ENCODE measurements at regions not wholly inside any gene's neighbourhood (a gene's known extent, or its start where the extent isn't known, plus 50 kb on each side); places are given as distances from the start of the nearest gene placed in this dataset.

GRCh38 chr9:115373000-115373709, 255.2 kb upstream of the TNC start:
- DNase-seq (ENCODE audit: low read depth, low spot score), result peak; percentile 90
- POLR2A ChIA-PET, result interaction anchor here (0.5 to 1.8 kb wide), 5 partner anchors 39 to 266 kb away, joined by 3 to 4 read pairs (median 3); partner anchors contain the start of gene TNC
- no peak overlapping the region for H3K4me3 ChIP-seq (ENCODE audit: low read depth, low read length)
- CTCF ChIA-PET, result no interaction called here
- no peak for TF ChIP-seq CTCF (IDR thresholded peaks at IDR 0.05; ENCODE audit: insufficient read depth, low read length, missing control alignments)

DNA sequence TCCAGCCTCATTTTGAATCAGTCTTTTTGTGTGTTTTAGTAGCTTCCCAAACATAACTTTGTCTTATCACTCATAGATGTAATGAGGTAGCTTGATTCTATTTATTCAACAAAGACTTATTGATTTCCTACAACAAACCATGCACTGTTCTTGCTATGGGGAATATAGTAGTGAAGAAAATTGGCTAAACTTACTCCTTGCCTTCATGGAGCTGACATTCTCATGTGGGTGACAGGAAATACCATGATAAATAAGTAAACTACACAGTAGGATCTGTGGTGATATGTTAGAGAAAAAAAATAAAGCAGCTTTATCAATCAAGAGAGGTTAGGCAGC, 255.7 kb upstream of the TNC start:
- no peak for DNase-seq (ENCODE audit: low read depth, low spot score)
- no peak for TF ChIP-seq CTCF (IDR thresholded peaks at IDR 0.05; ENCODE audit: insufficient read depth, low read length, missing control alignments)
- CTCF ChIA-PET, result no interaction called here
- H3K4me3 ChIP-seq (ENCODE audit: low read depth, low read length), result no peak overlapping the region
- POLR2A ChIA-PET, result interaction anchor here (0.8 to 1.8 kb wide), 4 partner anchors 38 to 261 kb away, joined by 3 to 4 read pairs (median 3); partner anchors contain the start of gene TNC

GRCh38 chr9:115374724-115375268, 256.8 kb upstream of the TNC start:
- ChIA-PET CTCF (no interaction called here), POLR2A (no interaction called here)
- DNase-seq (ENCODE audit: low read depth, low spot score), result no peak
- no peak overlapping the region for H3K4me3 ChIP-seq (ENCODE audit: low read depth, low read length)
- TF ChIP-seq CTCF (IDR thresholded peaks at IDR 0.05; ENCODE audit: insufficient read depth, low read length, missing control alignments), result no peak

GRCh38 chr9:115378241-115378640, 260.3 kb upstream of the TNC start:
- no peak for DNase-seq (ENCODE audit: low read depth, low spot score)
- no peak for TF ChIP-seq CTCF (IDR thresholded peaks at IDR 0.05; ENCODE audit: insufficient read depth, low read length, missing control alignments)
- POLR2A ChIA-PET, result no interaction called here
- no peak overlapping the region for H3K4me3 ChIP-seq (ENCODE audit: low read depth, low read length)
- CTCF ChIA-PET, result no interaction called here

DNA sequence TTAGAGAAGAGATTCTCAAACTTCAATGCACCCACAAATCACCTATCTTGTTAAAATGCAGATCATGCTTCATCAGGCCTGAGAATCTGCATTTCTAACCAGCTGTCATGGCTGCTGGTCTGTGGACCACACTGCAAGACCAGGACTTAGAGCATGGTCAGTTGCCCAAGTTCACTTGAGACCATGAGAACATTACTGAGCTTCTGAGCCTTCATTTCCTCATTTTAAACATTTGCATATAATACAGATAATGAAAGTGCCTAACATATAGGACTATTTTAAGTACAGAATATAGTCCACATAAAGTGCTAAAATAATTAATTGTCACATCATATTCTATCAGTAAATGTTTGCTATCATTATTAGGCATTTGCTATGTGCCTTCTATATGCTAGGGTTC, 260.8 kb upstream of the TNC start:
- no peak for TF ChIP-seq CTCF (IDR thresholded peaks at IDR 0.05; ENCODE audit: insufficient read depth, low read length, missing control alignments)
- ChIA-PET CTCF (no interaction called here), POLR2A (no interaction called here)
- no peak overlapping the region for H3K4me3 ChIP-seq (ENCODE audit: low read depth, low read length)
- DNase-seq (ENCODE audit: low read depth, low spot score), result no peak

DNA sequence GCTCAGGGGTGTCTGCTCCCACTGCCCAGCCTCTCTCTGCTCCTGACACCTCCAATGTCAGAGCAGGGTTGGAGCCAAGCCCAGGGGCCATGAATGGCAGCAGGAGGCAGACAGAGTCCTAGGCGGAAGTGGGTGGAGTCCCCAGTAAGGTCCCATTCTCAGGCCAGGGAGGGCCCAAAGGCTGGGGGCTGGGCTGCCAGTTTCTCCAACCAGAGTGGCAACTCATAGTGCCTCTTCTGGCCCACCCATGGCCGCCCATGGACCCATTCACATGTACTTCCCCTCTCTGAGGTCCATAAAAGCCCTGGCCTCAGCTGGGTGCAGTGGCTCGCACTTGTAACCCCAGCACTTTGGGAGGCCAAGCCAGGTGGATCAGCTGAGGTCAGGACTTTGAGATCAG, 261.8 kb upstream of the TNC start:
- POLR2A ChIA-PET, result no interaction called here
- no peak for TF ChIP-seq CTCF (IDR thresholded peaks at IDR 0.05; ENCODE audit: insufficient read depth, low read length, missing control alignments)
- CTCF ChIA-PET, result interaction anchor here (1.2 kb wide), 1 partner anchor 12 kb away, joined by 3 read pairs; no protein-coding TSS in a partner anchor
- no peak overlapping the region for H3K4me3 ChIP-seq (ENCODE audit: low read depth, low read length)
- DNase-seq (ENCODE audit: low read depth, low spot score), result no peak
